GM18907 (cell line): ENCODE measurements at regions not wholly inside any gene's neighbourhood (a gene's known extent, or its start where the extent isn't known, plus 50 kb on each side); places are given as distances from the start of the nearest gene placed in this dataset.

Experiments
- ATAC-seq: cut with Tn5 transposase; IDR thresholded peaks from one replicate; pipeline ENCODE4 v1.9.1; 2021; ENCODE audit warnings: mild to moderate bottlenecking, moderate library complexity; ENCODE audit not compliant: unreplicated experiment

- no peak for ATAC-seq
Observed at GRCh38 chr6:102398788-102399390, 1005.4 kb downstream of the GRIK2 start.

GRCh38 chr6:102390541-102390940 is 997.0 kb downstream of the GRIK2 start:
- ATAC-seq = no peak

DNA sequence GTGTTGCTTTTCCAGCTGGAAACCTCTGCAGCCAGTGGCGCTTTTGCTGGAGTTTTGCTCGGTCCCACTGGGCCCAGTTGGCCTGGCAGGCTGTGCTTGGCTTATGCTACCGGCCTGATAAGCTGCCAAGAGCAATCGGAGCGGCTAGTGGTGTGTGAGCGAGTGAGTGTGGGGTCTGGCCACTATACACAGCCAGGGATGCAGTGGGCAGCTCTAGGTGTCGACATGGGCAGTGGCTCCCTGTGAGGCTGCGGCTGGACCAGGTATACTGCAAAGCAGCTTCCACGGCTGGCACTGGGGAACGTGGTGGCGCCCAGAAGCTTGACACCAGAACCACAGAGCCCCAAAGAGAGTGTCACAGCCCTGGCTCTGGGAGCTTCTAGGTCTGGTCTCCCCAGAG is 996.5 kb downstream of the GRIK2 start:
- no peak for ATAC-seq

DNA sequence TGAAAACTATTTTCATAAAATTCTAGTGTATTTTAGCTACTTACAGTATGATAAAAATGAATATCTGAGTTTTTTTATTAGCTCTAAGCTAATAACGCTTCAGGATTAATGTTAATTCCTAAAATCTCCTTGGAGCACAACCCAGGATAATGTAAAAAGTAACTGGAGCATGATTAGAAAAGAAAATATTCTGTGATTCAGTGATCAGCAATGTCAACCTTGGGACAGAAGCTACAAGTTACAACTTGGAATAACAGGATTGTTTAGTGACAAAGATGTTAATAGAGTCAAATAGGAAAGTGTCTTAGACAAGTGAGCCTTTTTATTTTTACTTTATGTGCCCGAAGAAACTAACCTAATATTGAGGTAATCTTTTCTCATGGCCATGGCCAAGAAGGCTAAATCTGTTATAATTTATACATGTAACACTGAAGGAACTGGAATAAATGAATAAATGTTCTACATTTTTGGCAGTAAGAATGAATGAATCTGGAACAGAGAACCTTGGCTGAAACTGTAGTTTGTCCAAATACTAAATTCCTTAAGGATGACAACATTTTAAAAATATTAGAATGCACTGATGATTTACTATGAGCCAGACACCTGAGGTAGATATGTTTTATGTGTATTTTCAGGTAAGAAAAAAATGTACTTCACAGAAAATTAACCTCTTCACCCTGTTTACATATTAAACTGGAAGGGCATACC is 994.0 kb downstream of the GRIK2 start:
- ATAC-seq = no peak

- no peak for ATAC-seq
Observed at GRCh38 chr6:102381203-102381602, 987.7 kb downstream of the GRIK2 start.

DNA sequence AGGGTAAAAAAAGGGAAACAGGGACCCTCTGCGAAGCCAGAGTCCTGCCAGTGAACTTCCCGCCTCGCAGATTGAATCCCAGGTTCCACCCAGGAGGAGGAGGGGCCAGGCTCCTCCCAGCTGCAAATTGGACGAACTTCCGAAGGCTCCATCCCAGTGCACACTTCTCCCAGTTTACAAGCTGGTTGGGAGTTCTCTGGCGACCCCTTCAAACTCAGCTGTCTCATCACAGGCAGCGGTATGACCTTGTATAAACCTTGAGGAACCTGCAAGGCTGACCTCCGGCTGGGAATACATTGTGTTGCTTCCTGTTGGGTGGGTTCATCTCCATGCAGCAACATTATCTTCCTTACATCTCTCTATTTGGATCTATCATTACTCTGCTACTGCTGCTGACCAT is 962.7 kb downstream of the GRIK2 start:
- ATAC-seq = no peak

DNA sequence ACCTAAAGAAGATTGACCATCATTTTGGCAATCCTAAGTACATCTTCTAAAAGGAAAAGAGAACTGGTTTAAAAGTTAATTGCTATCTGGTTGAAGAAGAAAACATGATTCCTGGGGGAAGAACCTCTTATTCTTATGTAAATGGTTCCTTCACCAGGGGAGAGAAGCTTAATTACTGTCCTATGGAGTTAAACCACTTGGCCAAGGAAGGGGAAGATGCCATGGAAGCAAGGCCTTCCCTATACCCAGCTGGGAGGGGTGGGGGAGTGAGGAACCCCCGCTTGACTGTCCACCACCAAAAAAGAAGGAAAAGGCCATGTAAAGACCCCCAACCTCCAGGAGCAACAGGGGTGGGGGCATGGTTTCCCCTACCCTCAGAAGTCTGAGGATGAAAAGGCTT is 962.1 kb downstream of the GRIK2 start:
- ATAC-seq = no peak

GRCh38 chr6:102352552-102352951 is 959.0 kb downstream of the GRIK2 start:
- no peak for ATAC-seq

GRCh38 chr6:102344769-102345168 is 951.3 kb downstream of the GRIK2 start:
- ATAC-seq = no peak

DNA sequence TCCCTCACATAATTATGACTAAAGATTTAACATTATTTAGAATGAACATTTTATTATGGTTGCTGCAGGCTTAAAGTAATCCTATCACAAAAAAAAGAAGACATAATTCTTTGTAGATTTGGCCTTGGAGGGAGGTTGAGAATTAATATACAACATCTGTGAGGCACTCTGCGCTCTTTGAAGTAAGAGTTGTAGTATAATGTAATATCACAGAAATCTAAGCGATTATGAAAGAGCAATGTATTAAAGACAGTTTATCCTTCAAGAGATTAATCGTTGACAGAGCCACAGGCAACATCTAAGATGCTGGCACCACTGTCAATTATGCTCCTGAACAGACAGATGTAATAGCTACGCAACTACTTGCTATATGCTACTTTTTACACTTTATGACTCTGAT is 946.8 kb downstream of the GRIK2 start:
- ATAC-seq = no peak

DNA sequence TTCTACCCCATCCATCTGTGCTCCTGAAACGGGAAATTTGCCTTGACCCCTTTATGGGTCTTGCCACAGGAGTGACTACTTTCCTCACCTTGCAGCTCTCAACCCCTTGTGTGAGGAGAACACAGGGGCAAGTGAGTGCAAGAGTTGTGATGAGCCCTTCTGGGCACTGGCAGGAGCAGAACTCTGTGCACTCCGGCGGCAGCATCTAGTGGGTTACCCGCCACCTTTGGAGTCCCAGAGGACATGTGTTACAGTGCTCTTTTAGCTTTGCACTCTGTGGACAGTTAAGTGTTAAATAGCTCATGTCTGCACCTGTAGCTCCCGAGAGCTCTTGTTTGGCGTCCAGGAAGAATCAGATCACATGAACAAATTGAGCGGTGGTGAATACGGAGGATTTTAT is 940.2 kb downstream of the GRIK2 start:
- ATAC-seq = no peak

GRCh38 chr6:102327697-102328225 is 934.3 kb downstream of the GRIK2 start:
- ATAC-seq = no peak

DNA sequence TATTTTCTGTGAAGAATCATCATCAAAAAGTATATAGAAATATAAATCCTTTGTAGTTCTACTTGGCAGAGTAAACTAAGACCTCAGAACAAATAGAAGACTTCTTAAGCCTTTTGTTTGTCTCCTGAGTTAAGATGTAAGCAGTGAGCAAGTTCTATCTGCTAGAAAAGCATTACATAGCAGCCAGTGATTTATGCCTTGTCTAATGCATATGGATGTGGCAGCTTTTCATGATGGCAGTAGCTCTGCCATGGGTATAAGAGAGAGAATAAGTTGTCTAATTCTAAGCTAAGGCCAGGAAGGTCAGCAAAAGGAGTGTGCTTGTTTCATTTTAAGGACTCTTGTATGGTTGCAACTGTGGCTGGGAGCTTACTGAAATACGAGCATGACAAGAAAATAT is 920.2 kb downstream of the GRIK2 start:
- ATAC-seq = no peak

- no peak for ATAC-seq
Observed at GRCh38 chr6:102309700-102310099, 916.2 kb downstream of the GRIK2 start.

- ATAC-seq = no peak
Observed at GRCh38 chr6:102300350-102300749, 906.8 kb downstream of the GRIK2 start.

GRCh38 chr6:102298051-102298450 is 904.5 kb downstream of the GRIK2 start:
- ATAC-seq = no peak
